ENCODE measurements at regions not wholly inside any gene's neighbourhood (a gene's known extent, or its start where the extent isn't known, plus 50 kb on each side); places are given as distances from the start of the nearest gene placed in this dataset.

GRCh38 chr18:25814841-25815458, 275.5 kb downstream of the SS18 start:
- no peak for TF ChIP-seq CTCF (conservative IDR thresholded peaks at IDR 0.05)
- no peak for TF ChIP-seq ZFX (IDR thresholded peaks at IDR 0.05)
